ENCODE measurements at regions not wholly inside any gene's neighbourhood (a gene's known extent, or its start where the extent isn't known, plus 50 kb on each side); places are given as distances from the start of the nearest gene placed in this dataset.
"Not testable (repeated sequence)": the region's sequence is repeated elsewhere in the genome, so short reads cannot be mapped to it uniquely, and the experiment has no call there.

DNA sequence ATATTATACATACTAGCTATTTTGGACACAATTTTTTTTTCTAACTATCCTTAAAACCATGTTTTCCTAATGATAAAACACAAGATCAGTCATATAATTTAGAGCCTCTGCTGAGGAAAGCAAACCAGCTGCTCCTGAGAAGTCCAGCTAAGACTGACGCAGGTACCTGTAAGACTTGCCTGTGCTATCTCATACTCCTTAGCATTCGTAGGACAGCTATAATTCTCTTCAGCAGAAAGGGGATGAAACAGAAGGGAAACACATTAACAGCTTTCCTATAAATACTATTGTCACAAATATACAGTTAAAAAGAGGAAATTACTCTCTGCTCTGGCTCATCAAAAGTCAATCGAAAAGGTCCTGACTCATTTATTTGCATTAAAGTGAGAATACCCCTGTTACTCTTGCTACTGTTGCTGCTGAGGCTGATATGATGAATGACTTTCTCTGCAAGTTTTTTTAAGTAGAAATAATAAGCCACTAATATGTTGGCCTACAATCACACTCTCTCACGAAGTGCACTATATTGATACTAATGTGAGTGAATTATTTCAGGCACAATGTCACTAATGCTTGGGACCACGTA is 757.1 kb downstream of the KCNT2 start:
- H3K36me3 Mint-ChIP-seq, result no peaks in the 10 kb centered on the region
- DNase-seq (ENCODE audit: low spot score in 2 of 2) (no peak), ATAC-seq (no peak)
- peaks cover 7 to 11% of the 10 kb centered on the region in 2 donors for H3K9me3 Mint-ChIP-seq
- H3K27ac Mint-ChIP-seq, result no peak overlapping the region

DNA sequence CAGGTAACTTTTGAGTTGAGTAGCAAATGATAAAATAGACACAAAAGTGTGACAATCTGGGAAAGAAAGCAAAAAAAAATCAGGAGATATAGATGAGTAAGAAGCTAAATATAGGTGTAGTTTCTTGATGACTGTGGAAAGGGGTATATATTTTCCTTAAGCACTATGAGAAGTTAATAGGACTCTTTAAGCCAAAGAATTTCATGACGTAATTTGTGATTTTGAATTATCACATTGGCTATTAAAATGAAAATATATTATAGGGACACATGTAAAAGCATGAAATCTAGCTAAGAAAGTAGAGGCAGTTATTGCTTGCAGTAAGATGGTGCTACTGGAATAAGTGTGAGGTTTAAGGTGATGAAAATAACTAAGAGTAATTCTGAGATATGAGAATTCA is 759.1 kb downstream of the KCNT2 start:
- no peak overlapping the region for H3K27ac Mint-ChIP-seq
- H3K9me3 Mint-ChIP-seq, result peaks cover 0 to 5% of the 10 kb centered on the region in 2 donors
- DNase-seq (ENCODE audit: low spot score in 2 of 2) (no peak), ATAC-seq (no peak)
- no peaks in the 10 kb centered on the region for H3K36me3 Mint-ChIP-seq

DNA sequence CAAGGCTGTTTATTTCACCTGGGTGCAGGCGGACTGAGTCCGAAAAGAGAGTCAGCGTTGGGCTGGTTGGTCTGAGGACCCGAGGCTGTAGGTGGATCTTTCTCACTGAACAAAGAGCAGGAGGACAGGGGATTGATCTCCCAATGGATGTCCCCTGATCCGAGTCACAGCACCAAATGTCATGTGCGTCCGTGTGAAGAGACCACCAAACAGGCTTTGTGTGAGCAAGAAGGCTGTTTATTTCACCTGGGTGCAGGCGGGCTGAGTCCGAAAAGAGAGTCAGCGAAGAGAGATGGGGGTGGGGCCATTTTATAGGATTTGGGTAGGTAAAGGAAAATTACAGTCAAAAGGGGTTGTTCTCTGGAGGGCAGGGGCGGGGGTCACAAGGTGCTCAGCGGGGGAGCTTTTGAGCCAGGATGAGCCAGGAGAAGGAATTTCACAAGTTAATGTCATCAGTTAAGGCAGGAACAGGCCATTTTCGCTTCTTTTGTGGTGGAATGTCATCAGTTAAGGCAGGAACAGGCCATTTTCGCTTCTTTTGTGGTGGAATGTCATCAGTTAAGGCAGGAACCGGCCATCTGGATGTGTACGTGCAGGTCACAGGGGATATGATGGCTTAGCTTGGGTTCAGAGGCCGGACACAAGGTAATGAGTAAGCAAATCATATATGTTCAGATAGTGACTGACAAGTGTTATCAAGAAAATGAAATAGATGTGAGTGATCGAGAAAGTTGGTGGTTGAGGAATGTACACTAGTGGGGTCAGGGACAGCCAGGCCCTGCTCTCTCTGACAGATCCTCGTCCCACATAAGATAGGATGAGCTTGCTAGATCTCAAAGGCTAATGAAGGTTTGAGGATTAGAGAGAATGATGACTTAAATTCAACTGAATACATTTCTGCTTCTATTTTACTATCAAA is 760.0 kb downstream of the KCNT2 start:
- not testable (repeated sequence) for DNase-seq (ENCODE audit: low spot score in 2 of 2); ATAC-seq; H3K27ac Mint-ChIP-seq; H3K36me3 Mint-ChIP-seq; H3K9me3 Mint-ChIP-seq

- ATAC-seq (no peak), DNase-seq (ENCODE audit: low spot score in 2 of 2) (no peak)
- Mint-ChIP-seq H3K27ac (no peak overlapping the region), H3K9me3 (peaks cover 0 to 4% of the 10 kb centered on the region in 2 donors), H3K36me3 (no peaks in the 10 kb centered on the region)
These were observed 776.5 kb downstream of the KCNT2 start for GRCh38 chr1:195831789-195832188.

GRCh38 chr1:195828325-195828724 is 779.9 kb downstream of the KCNT2 start:
- Mint-ChIP-seq H3K36me3 (no peaks in the 10 kb centered on the region), H3K9me3 (no peaks in the 10 kb centered on the region)
- ATAC-seq, result no peak

GRCh38 chr1:195820925-195821324 is 787.3 kb downstream of the KCNT2 start:
- peaks cover 13 to 14% of the 10 kb centered on the region in 2 donors for H3K9me3 Mint-ChIP-seq
- no peak for DNase-seq (ENCODE audit: low spot score in 2 of 2)
- H3K36me3 Mint-ChIP-seq, result no peaks in the 10 kb centered on the region
- ATAC-seq, result no peak
- no peak overlapping the region for H3K27ac Mint-ChIP-seq

More at GRCh38 chr1:195828325-195828724, 779.9 kb downstream of the KCNT2 start:
- DNase-seq (ENCODE audit: low spot score in 2 of 2), result no peak
- no peak overlapping the region for H3K27ac Mint-ChIP-seq

DNA sequence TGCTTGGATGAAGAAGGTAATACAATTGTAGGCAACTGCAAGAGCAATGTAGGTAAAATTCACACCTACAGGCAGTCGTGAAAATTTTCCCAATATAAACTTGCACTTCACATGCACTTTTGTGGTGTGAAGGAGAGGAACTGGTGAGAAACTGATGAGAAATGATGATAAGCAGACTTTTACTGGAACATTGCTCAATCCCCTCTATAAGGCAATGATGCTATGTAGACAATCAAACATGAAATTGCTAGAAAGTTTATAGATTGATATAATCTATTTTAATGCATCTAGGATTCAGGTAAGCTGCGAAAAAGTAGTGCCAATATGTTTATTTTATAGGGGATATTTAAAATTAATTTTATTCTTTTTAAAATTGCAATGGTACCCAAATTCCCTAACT is 802.2 kb downstream of the KCNT2 start:
- DNase-seq (ENCODE audit: low spot score in 2 of 2) (no peak), ATAC-seq (no peak)
- Mint-ChIP-seq H3K36me3 (no peaks in the 10 kb centered on the region), H3K9me3 (peaks cover 0 to 3% of the 10 kb centered on the region in 2 donors), H3K27ac (no peak overlapping the region)

DNA sequence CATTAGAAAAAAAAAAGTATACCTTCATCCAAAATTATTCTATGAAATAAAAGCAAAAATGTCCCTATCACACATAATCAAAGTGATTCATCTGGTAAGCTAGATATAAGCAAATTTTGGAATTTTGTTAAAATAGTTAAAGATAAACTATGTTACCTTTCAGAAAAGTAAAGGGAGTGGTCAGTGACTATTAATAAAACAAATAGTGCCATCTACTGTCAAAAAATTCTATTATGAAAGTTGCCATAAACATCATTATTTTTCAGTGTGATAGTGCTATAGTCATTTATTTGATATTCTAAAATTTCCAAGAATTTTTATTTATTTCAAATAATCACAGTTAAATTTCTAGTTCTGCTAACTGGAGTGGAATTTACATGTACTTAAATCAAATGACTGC is 803.7 kb downstream of the KCNT2 start:
- no peak for ATAC-seq
- no peak for DNase-seq (ENCODE audit: low spot score in 2 of 2)
- no peaks in the 10 kb centered on the region for H3K36me3 Mint-ChIP-seq
- peaks cover 3 to 4% of the 10 kb centered on the region in 2 donors for H3K9me3 Mint-ChIP-seq
- no peak overlapping the region for H3K27ac Mint-ChIP-seq

GRCh38 chr1:195799016-195799415 is 809.2 kb downstream of the KCNT2 start:
- Mint-ChIP-seq H3K36me3 (no peaks in the 10 kb centered on the region), H3K9me3 (peaks cover 5 to 11% of the 10 kb centered on the region in 2 donors), H3K27ac (no peak overlapping the region)
- no peak for DNase-seq (ENCODE audit: low spot score in 2 of 2)
- ATAC-seq, result no peak

DNA sequence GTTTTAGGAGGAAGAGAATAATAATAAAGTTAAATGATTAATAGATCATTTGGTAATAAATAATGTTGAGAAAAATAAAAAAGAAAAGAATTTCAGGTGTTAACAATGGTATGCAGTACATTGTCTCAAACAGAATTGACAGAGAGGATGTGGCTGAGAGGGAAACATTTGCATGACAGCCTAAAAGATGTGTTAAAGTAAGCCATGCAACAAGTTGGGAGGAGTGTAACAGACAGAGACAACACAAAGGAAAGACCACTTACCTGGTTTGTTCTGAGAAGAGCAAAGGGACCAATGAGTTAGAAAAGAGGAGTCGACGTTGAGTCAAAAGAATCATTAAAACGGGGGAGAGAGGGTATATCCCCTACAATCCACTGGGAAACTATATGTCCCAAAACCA is 814.0 kb downstream of the KCNT2 start:
- no peak for DNase-seq (ENCODE audit: low spot score in 2 of 2)
- H3K9me3 Mint-ChIP-seq, result peaks cover 8 to 12% of the 10 kb centered on the region in 2 donors
- no peak for ATAC-seq
- H3K36me3 Mint-ChIP-seq, result no peaks in the 10 kb centered on the region
- H3K27ac Mint-ChIP-seq, result no peak overlapping the region

- Mint-ChIP-seq H3K36me3 (no peaks in the 10 kb centered on the region), H3K27ac (no peak overlapping the region), H3K9me3 (peaks cover 15% of the 10 kb centered on the region in 2 donors)
- DNase-seq (ENCODE audit: low spot score in 2 of 2) (no peak), ATAC-seq (no peak)
These were observed 816.4 kb downstream of the KCNT2 start for GRCh38 chr1:195791796-195792195.

- H3K36me3 Mint-ChIP-seq, result no peaks in the 10 kb centered on the region
- DNase-seq (ENCODE audit: low spot score in 2 of 2) (no peak), ATAC-seq (no peak)
- H3K27ac Mint-ChIP-seq, result no peak overlapping the region
- peaks cover 21 to 22% of the 10 kb centered on the region in 2 donors for H3K9me3 Mint-ChIP-seq
These were observed 817.6 kb downstream of the KCNT2 start for GRCh38 chr1:195790514-195791168.

DNA sequence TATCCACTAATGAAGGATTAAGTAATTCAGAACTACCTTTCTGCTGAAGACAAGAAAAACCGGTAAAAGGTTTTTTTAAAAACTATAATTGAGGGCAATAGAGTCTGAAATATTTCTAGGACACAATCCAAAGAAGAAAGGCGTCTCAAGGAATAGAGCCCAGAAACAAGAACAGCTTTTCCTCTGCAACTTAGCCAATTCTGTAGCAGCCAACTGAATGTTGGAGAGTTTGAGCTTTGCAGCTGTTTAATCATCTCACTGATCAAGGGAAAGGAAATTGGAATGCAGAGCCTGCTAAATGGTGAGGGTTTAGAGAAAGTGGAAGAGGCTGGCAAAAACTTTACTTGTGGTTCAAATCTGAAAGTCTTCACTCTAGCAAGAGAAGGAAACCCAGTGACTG is 818.9 kb downstream of the KCNT2 start:
- ATAC-seq, result no peak

GRCh38 chr1:195788721-195789120 is 819.5 kb downstream of the KCNT2 start:
- no peak for DNase-seq (ENCODE audit: low spot score in 2 of 2)
- Mint-ChIP-seq H3K27ac (no peak overlapping the region), H3K9me3 (peaks cover 16 to 20% of the 10 kb centered on the region in 2 donors), H3K36me3 (no peaks in the 10 kb centered on the region)
- ATAC-seq, result no peak

More for the DNA sequence above, 818.9 kb downstream of the KCNT2 start:
- Mint-ChIP-seq H3K9me3 (peaks cover 19 to 22% of the 10 kb centered on the region in 2 donors), H3K27ac (no peak overlapping the region), H3K36me3 (no peaks in the 10 kb centered on the region)
- no peak for DNase-seq (ENCODE audit: low spot score in 2 of 2)

DNA sequence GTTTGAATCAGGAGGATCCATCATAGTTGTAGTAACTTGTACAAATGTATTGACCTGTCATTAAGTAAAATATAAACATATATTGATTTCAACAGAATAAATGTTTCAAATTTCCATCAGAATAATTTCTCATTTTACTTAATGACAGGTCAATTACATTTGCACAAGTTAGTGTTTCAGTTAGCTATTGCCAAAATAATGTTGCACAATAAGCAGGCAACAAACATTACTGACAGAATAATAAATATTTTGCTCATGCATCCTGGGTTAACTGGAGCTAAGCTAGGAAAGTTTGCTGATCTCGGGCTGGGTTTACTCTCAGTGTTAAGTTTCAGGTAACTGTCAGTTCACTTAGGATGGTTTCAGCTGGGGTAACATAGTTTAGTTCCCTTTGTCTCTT is 822.4 kb downstream of the KCNT2 start:
- Mint-ChIP-seq H3K36me3 (no peaks in the 10 kb centered on the region), H3K9me3 (peaks cover 16 to 20% of the 10 kb centered on the region in 2 donors), H3K27ac (no peak overlapping the region)
- DNase-seq (ENCODE audit: low spot score in 2 of 2), result no peak
- ATAC-seq, result no peak

- Mint-ChIP-seq H3K9me3 (no peaks in the 10 kb centered on the region), H3K27ac (no peak overlapping the region), H3K36me3 (no peaks in the 10 kb centered on the region)
- ATAC-seq (no peak), DNase-seq (ENCODE audit: low spot score in 2 of 2) (no peak)
These were observed 834.3 kb downstream of the KCNT2 start for GRCh38 chr1:195773931-195774330.

DNA sequence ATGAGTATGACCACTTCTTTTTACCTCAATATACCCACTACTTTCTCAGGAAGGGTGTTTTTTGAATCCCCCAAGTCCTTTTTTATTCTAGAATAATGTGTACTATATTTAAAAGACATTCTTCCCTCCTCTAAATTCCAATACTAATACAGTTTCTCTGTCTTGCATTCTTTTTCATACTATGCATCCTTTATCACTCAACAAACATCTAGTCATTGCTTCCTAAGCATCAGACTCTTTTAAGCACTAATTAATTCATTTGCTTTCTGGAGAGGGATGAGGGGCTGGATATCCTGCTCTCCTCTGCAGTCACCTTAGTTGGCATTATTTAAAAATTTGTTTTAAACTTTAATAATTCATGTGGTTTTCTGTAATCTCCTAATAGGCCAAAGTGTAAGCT is 838.8 kb downstream of the KCNT2 start:
- no peak for ATAC-seq
- no peak overlapping the region for H3K27ac Mint-ChIP-seq
- H3K36me3 Mint-ChIP-seq, result no peaks in the 10 kb centered on the region
- H3K9me3 Mint-ChIP-seq, result no peaks in the 10 kb centered on the region
- no peak for DNase-seq (ENCODE audit: low spot score in 2 of 2)

Data from activated naive CD4-positive, alpha-beta T cell treated with anti-CD3 and anti-CD28 coated beads, Interleukin-2, amount 50 U/mL, for 72 hours (primary cell).